ENCODE measurements at regions not wholly inside any gene's neighbourhood (a gene's known extent, or its start where the extent isn't known, plus 50 kb on each side); places are given as distances from the start of the nearest gene placed in this dataset.

DNA sequence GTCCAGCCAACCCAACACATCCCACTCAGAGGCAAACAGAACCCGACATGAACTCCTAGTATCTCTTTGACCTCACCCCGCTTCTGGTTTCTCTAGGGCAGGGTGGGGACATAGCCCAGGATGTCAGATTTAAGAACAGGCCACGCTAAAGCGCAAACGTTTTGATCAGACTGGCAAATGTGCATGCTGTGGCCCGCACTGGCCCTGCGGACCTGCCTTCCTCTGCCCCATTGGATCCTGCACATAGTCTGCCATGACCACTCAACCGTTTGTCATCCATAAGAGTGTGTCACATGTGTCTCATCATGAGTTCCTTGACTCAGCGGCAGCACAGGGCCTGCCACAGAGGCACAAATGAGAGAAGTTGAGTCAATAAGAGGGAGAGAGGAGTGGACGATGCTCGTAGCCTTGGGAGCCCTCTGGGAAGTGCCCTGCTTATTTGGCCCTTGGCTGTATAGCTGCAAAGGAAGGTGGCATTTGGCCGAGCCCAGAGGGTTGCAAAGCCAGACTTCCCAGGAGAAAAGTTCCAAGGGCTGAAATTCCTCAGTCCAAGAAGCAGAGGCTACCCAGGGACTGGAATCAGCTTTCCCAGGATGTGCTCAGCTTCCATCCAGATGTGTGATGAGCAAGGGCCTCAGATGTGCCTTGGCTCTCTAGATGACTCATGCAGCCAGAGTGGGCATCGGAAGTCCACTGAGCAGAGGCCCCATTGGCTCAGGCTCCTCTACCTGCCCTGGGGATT lies 55.5 kb upstream of the SLCO2A1 start:
- DNase-seq (ENCODE audit: low spot score), result no peak
- no peak for ATAC-seq
- H3K27me3 Mint-ChIP-seq, result peaks cover 0 to 3% of the 10 kb centered on the region in 2 donors
- H3K36me3 Mint-ChIP-seq, result no peaks in the 10 kb centered on the region
- H3K27ac Mint-ChIP-seq, result no peak overlapping the region
- no peak overlapping the region for H3K4me3 Mint-ChIP-seq
- H3K4me1 Mint-ChIP-seq (ENCODE audit: low read depth in 2 of 2), result no peaks in the 10 kb centered on the region
- no peaks in the 10 kb centered on the region for H3K9me3 Mint-ChIP-seq

DNA sequence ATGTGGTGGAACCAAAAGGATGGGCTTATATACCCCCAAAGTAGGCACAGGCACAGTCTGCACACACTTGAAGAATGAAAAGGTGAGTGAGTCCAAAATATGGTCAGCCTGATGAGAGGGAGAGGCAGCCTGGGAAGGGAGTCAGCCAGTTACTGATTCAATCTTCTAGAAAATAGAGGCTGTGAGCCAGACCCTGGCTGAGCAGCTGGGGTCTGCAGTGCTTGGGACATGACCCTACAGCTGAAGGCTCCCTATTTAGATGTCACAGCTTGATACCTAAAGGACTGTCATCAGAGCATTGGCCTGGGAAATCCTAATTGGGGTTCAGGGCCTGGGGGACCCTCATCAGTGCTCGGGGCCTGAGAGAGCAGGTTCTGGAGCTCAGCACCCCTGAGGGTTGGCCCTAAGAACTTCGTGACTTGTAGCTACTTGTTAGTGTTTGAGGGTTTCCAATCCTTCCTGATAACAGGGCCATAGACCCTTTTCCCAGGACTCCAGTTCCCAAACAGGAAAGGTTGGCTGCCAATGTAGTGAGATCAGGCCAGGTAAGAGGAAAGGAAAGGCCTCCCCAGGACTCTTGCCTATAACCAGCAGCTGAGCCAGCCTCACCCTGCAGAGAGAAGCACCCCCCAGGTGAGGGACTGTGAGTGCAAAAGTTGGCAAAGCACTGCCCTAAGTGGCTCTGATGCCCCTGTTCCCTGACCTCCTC lies 54.7 kb upstream of the SLCO2A1 start:
- H3K27me3 Mint-ChIP-seq, result peaks cover 3 to 6% of the 10 kb centered on the region in 2 donors
- H3K4me3 Mint-ChIP-seq, result no peak overlapping the region
- no peaks in the 10 kb centered on the region for H3K4me1 Mint-ChIP-seq (ENCODE audit: low read depth in 2 of 2)
- H3K27ac Mint-ChIP-seq, result no peak overlapping the region
- H3K9me3 Mint-ChIP-seq, result no peaks in the 10 kb centered on the region
- no peak for ATAC-seq
- no peak for DNase-seq (ENCODE audit: low spot score)
- no peaks in the 10 kb centered on the region for H3K36me3 Mint-ChIP-seq

- H3K27me3 Mint-ChIP-seq, result peaks cover 3 to 6% of the 10 kb centered on the region in 2 donors
- ATAC-seq (peak in 1 of 2 donors; percentile 11), DNase-seq (ENCODE audit: low spot score) (no peak)
- H3K4me3 Mint-ChIP-seq, result no peak overlapping the region
- H3K36me3 Mint-ChIP-seq, result no peaks in the 10 kb centered on the region
- H3K9me3 Mint-ChIP-seq, result no peaks in the 10 kb centered on the region
- H3K4me1 Mint-ChIP-seq (ENCODE audit: low read depth in 2 of 2), result no peaks in the 10 kb centered on the region
- H3K27ac Mint-ChIP-seq, result no peak overlapping the region
Measured at GRCh38 chr3:134083626-134084241, 54.0 kb upstream of the SLCO2A1 start.

GRCh38 chr3:134083008-134083407 lies 53.3 kb upstream of the SLCO2A1 start:
- Mint-ChIP-seq H3K9me3 (no peaks in the 10 kb centered on the region), H3K4me1 (ENCODE audit: low read depth in 2 of 2) (no peaks in the 10 kb centered on the region), H3K36me3 (no peaks in the 10 kb centered on the region), H3K27me3 (peaks cover 3 to 6% of the 10 kb centered on the region in 2 donors), H3K4me3 (no peak overlapping the region), H3K27ac (no peak overlapping the region)
- ATAC-seq, result no peak
- DNase-seq (ENCODE audit: low spot score), result no peak

GRCh38 chr3:134082582-134082981 lies 52.9 kb upstream of the SLCO2A1 start:
- Mint-ChIP-seq H3K27ac (no peak overlapping the region), H3K4me3 (no peak overlapping the region), H3K9me3 (no peaks in the 10 kb centered on the region), H3K36me3 (no peaks in the 10 kb centered on the region), H3K4me1 (ENCODE audit: low read depth in 2 of 2) (no peaks in the 10 kb centered on the region), H3K27me3 (peaks cover 3 to 6% of the 10 kb centered on the region in 2 donors)
- ATAC-seq (no peak), DNase-seq (ENCODE audit: low spot score) (no peak)

DNA sequence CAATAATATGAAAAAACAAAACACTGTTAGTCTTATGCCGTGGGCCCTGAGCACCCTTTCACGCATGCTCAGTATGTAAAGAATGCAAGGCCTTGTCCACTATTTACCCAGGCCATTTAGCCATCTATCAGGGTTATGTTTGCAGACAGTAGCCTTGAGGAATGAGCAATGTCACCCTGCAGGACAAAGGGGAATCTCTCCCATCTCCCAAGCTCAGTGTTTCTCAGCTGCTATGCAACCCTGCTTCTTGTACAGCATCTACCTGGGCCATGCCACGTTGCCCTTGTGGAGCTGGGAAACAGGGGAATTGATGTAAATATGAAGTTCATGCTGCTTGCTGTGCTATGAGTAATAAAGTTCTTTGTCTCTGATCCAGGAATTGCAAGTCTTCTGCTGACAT lies 51.5 kb upstream of the SLCO2A1 start:
- no peak for DNase-seq (ENCODE audit: low spot score)
- Mint-ChIP-seq H3K9me3 (no peaks in the 10 kb centered on the region), H3K27ac (no peak overlapping the region), H3K4me3 (no peak overlapping the region), H3K36me3 (no peaks in the 10 kb centered on the region), H3K27me3 (peaks cover 3 to 12% of the 10 kb centered on the region in 2 donors), H3K4me1 (ENCODE audit: low read depth in 2 of 2) (no peaks in the 10 kb centered on the region)
- no peak for ATAC-seq

GRCh38 chr3:134080761-134081160 lies 51.0 kb upstream of the SLCO2A1 start:
- DNase-seq (ENCODE audit: low spot score) (no peak), ATAC-seq (no peak)

DNA sequence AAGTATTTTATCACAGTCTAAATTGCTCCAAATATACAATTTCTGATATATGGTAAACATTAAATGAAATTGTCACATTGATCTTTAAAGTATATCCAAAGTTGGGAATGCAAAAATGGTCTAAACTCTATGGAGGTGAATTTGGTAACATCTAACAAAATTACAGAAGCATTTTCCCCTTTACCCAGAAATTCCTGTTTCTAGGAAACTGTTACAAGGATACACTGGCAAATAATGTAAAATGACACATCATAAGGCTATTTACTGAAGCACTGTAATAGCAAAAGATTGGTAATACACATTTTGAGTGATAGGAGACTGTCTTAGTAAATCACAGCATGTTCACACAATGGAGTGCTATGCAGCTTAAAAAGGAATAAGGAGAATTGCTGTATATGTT lies 50.0 kb upstream of the SLCO2A1 start:
- DNase-seq (ENCODE audit: low spot score), result no peak

More at GRCh38 chr3:134080761-134081160, 51.0 kb upstream of the SLCO2A1 start:
- Mint-ChIP-seq H3K27ac (no peak overlapping the region), H3K4me1 (ENCODE audit: low read depth in 2 of 2) (no peaks in the 10 kb centered on the region), H3K9me3 (no peaks in the 10 kb centered on the region), H3K27me3 (peaks cover 3 to 17% of the 10 kb centered on the region in 2 donors), H3K36me3 (no peaks in the 10 kb centered on the region), H3K4me3 (no peak overlapping the region)

More for the DNA sequence above, 50.0 kb upstream of the SLCO2A1 start:
- no peaks in the 10 kb centered on the region for H3K9me3 Mint-ChIP-seq
- no peak overlapping the region for H3K27ac Mint-ChIP-seq
- peaks cover 3 to 21% of the 10 kb centered on the region in 2 donors for H3K27me3 Mint-ChIP-seq
- no peak for ATAC-seq
- H3K36me3 Mint-ChIP-seq, result no peaks in the 10 kb centered on the region
- H3K4me3 Mint-ChIP-seq, result no peak overlapping the region
- H3K4me1 Mint-ChIP-seq (ENCODE audit: low read depth in 2 of 2), result no peaks in the 10 kb centered on the region
